HL-60/S4 treated with retinoic acid at 250 ng/mL for 4 days and 3 days (cell line): ENCODE measurements at regions not wholly inside any gene's neighbourhood (a gene's known extent, or its start where the extent isn't known, plus 50 kb on each side); places are given as distances from the start of the nearest gene placed in this dataset.

Source experiments
- in situ Hi-C: fragments of 300-500 bp; cut with MboI; formaldehyde crosslinking; loops from 2 replicates; pipeline ENCODE4 v1.7.0; 2022; ENCODE audit warnings: low sequenced_read_pairs

DNA sequence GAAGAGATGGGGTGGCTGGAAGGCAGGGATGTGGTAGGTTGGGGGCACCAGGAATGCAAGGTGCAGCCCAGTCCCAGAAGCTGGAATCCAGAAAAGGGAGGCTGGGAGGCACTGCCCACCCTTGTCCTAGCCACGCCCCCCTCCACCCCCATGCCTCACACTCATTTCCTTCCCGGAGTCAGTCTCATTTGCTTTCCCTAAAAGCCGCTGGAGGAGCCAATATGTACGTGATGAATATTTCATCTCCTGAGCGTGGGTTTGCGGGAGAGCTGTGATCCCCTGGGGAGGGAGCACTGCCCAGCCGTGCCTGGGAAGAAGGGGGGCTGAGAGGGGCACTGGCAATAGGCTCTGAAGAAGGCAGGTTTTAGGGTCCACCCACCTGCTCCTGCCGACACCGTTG is 124.5 kb upstream of the LHX1 start:
- in situ Hi-C loops, result no loop called here

DNA sequence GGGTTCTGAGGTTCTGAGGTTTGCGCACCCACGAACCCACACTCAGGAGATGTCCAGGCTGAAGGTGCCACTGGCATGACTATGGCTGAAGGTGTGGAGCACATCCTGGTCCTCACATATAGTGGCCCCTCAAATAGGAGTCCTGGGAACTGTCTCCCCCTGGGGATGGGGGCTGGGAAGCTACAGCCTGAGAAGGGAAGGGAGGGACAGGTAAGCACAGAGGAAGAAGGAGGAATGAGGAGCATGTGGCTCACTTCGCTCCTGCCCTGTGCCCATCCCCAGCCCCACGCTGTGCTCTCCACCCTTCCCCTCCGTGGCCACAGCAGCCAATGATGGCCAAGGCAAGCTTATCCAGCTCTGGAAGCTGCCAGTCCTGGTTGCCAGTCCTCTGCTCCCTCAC is 123.9 kb upstream of the LHX1 start:
- in situ Hi-C loops, result no loop called here

DNA sequence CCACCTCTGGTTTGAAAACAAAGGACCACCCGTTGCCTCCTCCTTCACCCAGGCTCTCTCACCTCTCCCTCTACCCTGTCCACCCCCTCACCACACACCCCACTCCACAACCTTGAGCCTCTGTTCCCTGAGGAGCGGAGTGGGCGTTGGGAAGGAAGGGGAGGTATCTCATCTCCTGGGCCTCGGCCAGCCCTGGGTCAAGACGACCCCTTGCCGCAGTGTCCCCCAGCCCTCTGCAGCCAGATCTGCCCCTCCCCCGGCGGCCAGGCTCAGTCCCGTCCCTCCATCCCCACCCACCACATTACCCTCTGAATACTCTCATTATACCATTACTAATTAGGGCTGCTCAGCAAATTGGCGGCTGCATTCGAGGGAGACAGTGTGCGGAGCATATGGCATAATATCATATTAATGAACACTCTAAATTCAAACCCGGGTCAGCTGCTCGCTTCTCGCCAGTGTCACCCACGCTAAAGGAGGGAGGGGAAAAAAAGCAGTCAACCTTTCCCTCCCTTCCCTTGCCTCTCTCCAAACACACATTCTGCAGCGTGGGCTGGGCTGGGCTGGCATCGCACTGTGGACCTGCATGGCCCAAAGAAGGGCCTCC is 123.2 kb upstream of the LHX1 start:
- in situ Hi-C loops, result no loop called here

DNA sequence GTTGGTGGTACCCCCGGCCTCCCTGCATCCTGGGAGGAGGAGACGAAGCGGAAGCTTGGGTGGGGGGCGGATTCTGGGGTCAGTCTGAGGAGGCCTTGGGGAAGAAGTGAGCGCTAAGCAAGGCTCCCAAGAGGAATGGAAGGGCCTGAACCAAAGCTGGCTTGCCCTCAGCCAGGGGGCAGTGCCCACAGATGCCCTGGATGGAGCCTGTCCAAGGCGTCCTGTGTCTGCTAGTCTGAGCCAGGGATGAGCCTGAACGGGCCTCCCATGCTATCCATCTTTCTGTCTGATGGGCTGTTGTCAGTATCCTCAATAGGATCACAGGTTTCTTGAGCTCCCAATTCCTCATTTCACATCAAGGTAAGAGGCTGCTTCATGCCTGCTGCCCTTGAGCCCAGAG is 122.3 kb upstream of the LHX1 start:
- in situ Hi-C loops, result no loop called here

DNA sequence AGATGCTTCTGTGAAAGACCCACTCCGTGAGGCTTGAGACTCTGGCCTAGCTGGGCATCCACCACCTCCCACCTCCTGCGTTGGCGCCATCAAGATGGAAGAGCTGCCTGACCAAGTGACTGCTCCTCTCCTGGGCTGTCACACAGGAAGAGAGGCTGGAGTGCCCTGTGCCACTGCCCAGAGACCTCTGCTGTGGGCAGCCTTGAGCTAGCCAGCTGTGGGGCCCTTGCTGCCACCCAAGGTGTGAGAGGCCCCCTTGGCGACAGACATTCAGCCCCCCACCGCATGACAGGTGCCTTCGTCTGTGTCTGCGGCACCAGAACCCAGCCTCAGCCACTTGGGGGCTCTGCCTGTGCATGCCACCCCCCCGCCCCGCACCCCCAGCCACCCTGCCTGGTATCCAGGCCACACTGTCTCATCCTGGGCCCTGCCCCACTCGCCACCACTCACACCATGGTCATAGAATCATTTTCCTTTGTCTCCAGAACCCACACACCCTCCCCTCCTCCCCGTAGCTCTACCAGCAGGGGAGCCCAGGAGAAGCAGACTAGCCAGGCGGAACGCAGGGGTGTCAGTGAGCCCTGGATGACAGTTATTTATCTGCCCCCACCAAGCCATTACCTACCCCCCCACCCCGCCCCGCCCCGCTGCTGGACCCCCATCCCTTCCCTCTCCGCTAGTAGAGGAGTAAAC is 120.9 kb upstream of the LHX1 start:
- in situ Hi-C loops, result no loop called here

DNA sequence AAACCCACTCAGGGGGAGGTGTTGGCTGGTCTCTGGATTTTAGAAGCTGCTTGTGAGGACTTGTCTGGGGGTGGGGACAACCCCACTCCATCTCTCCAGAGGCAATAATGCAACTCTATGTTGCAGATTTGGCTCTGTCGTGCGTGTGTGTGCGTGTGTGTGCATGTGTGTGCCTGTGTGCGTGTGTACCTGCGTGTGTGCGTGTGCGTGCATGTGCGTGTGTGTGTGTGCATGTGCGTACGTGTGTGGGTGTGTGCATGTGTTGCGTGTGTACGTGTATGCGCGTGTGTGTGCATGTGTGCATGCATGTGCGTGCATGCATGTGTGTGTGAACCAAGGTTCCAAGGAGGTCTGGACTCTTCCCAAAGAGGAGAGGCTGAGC is 120.4 kb upstream of the LHX1 start:
- in situ Hi-C loops, result no loop called here

DNA sequence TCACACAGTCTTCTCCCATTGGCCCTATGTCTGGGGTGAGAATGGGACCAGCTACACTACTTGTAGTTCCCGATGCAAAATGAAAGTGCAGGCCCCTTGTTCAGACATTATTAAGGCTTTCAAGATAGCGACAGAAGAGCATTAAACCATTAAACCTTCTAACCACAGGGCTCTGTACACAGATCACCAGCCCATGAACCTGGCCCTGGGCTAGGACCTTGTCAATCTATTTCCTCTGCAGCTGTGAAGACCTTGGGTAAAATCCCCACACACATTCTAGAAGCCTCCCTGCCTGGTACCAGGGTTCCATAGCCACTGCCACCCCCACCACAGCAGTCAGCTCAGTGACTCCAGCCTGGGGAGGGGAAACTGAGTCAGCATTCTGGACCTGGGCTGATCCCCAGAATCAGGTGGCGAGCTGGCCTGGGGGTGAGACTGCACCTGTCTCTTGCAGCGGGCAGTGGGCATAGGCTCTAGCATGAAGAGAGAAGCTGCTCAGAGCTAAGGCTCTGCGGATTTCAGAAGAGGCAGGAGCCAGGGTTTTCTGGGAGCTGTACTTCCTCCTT is 119.7 kb upstream of the LHX1 start:
- in situ Hi-C loops, result no loop called here

DNA sequence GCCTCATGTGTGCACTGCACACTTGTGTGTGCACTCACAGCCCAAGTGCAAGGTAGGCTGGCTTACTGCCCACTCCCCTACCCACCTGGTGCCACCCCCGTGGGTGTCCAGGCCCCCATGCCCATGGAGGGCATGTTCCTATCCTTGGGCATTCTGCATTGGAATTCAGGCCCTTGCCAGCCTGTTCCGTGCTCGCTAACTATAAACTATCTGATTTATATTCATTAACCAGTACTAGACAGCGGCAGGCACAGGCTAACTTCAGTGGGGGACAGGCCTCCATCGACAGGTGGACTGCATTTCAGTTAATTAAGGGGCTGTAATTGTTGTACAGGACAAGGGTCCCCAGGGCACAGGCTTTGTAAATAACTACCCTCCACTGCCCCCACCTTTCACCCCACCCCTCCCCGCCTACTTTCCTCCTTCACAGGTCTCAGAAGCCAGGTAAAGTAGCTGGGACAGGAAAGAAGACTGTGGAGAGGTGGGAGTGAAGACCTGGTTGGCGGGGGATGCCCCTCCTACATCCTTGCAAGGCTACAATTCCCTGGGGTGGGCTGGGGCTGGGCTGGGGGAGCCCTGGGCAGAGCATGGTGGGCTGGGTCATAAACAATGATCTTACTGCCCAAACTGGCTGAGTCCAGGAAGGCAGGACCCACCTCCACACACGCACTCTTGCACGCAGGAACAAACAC is 119.0 kb upstream of the LHX1 start:
- in situ Hi-C loops, result no loop called here

DNA sequence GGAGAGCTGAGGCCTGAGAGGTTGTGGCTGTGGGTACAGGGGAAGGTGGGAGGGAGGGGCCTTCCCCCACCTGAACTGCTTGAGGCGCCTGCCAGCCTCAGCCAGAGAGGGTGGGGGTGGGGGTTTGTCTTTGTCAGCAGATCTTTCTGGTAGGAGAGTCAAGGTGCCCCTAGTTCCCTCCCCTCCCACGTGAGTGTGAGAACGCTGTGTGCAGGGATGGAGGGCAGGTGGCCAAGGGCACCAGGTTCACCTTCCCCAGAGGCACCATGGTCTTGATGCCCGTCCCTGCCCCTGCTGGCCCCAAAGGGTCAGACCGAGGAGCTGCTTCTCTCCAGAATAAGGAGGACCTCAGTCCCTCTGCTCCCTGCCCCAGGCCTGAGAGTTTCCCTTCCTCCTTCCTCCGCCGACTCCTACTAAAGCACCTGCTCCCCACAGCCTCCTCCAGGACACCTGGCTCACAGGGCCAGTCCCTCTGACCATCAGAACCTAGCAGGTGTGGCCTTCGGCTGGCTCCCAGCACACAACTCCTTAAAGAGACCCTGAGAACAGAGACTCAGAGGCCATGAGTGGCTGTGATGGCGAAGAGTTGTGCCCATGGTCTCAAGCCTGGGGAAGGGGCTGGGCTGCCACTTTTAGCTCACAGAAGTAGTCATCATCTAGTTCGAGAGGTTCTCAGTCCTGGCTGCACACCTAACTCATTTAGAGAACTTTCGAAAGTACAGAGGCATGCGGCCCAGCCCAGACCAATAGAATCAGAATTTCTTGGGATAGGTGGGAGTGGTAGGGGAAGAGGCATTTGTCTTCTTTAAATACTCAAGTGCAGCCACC is 113.2 kb upstream of the LHX1 start:
- in situ Hi-C loops, result no loop called here

DNA sequence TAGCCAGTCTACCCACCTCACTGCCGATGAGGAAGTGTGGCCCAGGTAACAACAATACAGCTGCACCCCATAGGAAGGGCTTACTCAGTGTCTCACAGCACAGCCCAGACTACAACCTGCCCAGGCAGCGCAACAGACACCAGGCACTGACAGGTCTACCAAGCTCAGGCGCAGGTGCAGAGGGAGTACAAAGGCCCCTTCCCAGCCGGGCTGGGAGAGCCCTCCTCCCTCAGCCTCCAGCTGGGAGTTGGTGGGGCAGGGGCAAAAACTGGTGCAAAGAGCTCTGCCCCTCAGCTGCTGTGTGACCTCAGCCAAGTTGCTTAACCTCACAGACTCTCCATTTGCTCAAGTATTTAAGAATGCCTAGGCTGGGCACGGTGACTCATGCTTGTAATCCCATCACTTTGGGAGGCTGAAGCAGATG is 112.6 kb upstream of the LHX1 start:
- in situ Hi-C loops, result no loop called here

DNA sequence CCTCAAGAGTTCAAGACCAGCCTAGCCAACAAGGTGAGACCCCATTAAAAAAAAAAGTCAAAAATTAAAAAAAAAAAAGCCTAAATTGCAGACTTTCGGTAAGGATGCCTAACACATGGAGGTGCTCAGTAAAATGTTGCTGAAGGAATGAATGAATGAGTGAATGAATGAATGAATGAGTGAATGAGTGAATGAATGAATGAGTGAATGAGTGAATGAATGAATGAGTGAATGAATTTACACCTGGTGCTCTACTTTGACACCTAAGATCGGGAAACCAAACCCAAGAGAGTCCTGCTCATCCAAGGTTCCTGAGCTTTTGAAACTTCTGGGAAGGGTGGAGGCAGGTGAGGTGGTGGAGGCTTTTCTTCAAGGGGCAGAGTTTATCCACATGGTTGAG is 112.2 kb upstream of the LHX1 start:
- in situ Hi-C loops, result no loop called here

DNA sequence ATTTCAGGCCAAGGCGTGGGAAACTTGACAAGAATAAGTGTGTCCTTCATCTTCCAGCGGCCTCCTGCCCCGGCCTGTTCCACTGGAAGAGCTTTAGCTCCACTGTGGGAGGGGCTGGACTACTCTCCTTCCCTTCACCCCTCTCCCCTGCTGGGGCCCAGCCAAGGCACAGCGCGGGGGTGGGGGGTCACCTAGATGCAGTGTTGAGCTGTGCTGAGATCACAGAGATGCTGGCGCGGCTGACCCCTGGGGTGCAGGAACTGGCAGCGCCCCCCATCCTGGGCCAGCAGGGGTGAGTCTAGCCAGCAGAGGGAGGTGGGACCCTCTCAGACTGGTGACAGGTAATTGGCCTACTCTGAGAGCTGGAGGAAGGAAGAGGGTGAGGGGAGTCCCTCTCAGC is 111.8 kb upstream of the LHX1 start:
- in situ Hi-C loops, result no loop called here

DNA sequence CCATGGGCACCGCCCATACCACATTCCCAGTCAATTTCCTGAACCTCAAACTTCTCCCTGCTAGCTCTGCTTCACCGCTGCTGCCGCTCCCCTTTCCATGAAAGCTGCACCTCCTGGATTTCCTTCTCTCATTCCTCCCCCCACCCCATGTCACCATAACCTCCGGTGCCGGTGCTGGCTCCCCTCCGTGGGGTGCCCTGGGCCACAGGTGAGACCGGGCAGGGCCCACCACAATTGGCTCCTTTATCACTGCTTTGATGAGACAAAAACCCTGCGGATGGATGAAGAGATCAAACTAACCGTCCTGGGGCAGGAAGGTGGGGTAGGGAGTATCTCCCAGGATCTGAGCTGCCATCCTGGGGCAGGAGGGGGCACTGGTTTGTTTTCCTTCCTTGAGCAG is 111.3 kb upstream of the LHX1 start:
- in situ Hi-C loops, result no loop called here

DNA sequence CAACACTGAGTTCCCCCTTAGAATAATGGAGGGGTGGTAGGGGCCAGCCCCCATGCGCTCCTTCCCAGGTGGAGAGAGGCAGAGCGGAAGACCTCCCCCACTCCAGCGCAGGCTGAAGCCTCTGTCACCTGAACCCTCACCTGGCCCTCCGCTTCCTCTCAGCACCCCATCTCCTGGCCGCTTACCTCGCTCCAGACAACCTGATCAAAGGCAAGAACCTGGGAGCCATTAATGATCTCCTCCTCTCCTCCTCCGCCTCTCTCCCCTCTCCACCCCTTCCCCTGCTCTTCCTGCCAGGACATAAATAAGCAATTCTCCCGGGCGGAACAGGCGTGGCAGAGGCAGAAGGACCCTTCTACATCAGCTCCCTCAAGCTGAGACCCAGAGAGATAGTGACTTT is 110.2 kb upstream of the LHX1 start:
- in situ Hi-C loops, result no loop called here

DNA sequence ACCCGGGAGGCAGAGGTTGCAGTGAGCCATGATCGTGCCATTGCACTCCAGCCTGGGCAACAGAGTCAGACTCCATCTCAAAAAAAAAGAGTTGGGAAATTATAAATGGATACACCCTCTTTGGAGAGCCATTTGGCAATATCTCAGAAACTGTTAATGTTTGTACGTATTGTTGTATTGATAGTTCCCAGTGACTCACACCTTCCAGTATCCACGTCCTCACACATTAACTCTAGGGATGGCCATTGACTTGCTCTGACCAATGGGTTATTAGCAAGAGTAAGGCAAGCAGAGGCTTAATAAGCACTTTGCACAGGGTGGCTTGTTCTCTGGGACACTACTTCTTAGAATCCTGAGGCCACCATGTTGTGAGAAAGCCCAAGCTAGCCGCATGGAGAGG is 107.6 kb upstream of the LHX1 start:
- in situ Hi-C loops, result no loop called here

DNA sequence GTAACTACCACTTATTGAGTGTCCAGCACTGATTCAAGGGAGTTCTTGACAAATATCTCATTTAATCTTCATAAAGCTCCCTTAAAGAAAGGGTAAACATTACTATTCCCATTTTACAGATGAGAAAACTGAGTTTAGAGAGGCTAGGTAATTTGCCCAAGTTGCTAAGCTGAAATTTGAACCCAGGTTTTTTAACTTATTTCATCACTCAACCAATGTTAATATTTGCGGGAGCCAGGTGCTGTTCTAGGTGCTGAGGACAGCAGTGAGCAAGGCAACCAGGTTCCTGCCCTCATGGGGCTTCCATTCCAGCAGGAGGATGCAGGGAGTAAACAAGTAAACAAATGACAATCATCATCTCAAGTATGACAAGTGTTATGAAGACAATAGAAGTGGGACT is 104.0 kb upstream of the LHX1 start:
- in situ Hi-C loops, result no loop called here

DNA sequence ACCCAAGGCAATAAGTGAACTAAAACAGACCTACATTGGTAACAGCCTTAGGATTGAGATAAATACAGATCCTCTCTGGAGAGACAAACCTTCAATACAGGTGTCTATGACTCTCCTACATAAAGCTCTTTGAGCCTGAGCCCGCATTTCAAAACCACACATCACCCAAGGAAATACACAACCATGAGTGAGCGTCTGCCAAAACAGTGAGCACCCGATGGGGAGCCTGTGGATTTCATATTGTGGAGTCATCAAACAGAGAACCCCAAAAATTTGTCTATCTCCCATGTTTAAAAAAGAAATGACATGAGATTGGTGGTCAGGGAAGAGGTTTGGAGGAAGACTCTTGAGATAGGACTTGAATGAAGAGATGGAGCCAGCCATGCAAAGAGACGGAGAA is 102.2 kb upstream of the LHX1 start:
- in situ Hi-C loops, result no loop called here

DNA sequence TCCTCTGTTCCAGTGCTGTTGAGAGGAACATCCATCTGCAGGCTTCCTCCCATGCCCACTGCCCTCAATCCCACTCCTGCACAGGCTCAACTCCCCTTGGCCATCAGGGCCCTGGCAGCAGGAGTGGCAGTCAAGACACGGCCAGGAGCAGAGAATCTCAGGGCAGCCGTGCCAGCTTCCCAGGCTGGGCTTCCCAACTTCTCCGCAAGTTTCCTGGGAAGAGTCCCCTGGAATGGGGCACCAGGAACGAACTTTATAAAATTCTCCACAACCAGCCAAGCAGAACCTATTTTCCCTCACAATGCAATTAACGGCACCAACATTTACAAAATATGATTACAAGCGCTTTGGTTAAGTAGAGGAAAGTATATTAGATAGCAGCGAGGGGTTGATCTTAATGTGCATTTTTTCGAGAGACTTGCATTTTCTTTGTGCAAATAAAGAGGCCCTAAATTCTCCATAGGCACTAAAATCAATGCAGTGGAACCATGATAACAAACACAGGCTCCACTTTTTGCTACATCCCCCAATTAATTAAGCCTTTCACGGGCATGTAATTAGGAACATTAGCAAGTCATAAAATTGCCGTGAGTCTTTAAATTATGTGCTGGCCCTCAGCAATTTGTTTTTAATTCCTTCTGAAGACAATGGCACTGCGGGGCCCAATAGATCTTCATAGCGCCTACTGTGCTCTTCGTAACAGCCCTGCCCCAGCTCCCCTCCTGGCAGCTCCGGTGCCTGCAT is 99.9 kb upstream of the LHX1 start:
- in situ Hi-C loops, result no loop called here

DNA sequence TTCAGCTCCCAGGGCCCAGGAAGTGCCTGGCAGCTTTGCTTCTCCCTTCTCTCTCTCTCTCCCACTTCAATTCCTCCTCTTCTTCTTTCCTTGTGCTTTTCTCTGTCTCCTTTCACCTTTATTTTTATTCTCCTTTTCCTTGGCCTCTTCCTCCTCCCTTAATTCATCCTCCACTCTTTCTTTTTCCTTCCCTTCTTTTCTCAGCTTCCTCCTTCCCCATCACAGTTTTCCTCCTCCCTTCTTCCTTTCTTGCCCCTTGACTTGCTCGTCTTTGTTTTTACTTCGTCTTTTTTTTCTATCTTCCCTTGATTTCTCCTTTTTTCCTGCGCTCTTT is 99.4 kb upstream of the LHX1 start:
- in situ Hi-C loops, result no loop called here

DNA sequence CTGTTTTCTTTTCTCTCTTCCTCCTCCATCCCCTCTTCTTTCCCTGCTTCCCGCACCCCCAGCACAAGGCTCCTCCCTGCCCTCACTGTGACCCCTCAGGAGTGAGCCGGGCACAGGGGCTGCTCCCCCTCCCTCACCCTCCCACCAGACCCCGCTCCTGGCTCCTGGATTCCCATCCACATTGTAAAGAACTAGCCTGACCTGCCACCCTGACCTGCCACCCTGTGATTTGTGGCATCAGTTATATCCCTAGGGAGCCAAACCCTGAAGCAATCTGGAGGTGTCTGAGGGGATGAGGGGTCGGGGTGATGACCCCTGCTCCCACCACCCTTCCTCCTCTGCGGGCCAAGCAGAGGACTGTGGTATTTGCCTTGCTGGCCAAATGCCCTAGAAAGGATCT is 98.0 kb upstream of the LHX1 start:
- in situ Hi-C loops, result no loop called here

DNA sequence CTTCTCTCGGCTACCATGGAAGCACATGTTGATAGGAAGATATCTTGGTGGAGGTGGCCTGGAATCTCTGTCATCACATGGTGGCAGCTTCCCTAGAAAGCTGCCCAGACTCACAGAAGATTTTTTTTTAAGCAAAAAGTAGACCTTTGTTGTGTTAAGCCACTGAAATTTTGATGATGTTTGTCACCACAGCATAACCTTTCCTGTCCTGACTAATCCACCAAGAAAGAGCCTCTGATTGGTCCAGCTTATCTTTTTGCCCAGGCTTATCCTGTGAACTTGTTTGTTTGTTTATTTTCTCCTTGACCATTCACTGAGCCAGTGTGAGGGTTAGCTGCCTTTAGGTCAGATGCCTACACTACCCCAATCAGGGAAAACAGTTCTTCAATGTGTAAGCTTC is 96.5 kb upstream of the LHX1 start:
- in situ Hi-C loops, result no loop called here
